ENCODE measurements at regions not wholly inside any gene's neighbourhood (a gene's known extent, or its start where the extent isn't known, plus 50 kb on each side); places are given as distances from the start of the nearest gene placed in this dataset.
"Not testable (repeated sequence)": the region's sequence is repeated elsewhere in the genome, so short reads cannot be mapped to it uniquely, and the experiment has no call there.

GRCh38 chr6:78758297-78758798, 109.0 kb upstream of the IRAK1BP1 start:
- TF ChIP-seq CTCF (IDR thresholded peaks at IDR 0.05); POLR2AphosphoS5 (IDR thresholded peaks at IDR 0.05; ENCODE audit: low read depth, low read length); TCF7L2 (IDR thresholded peaks at IDR 0.05; ENCODE audit: low read depth, low read length); REST (IDR thresholded peaks at IDR 0.05; ENCODE audit: insufficient read depth in 1 of 2, low read depth in 2 of 2, low read length in 1 of 2): not testable (repeated sequence)

Data from Panc1 (cell line).